Esophagus squamous epithelium (tissue), 4 donors: ENCODE measurements at regions not wholly inside any gene's neighbourhood (a gene's known extent, or its start where the extent isn't known, plus 50 kb on each side); places are given as distances from the start of the nearest gene placed in this dataset.

ENCODE experiments used
- POLR2A ChIP-seq, 4 donors: fragments of 450-650 bp; IDR thresholded peaks; one replicate each; pipeline ENCODE4 v1.6.1; 2017; ENCODE audit warnings: antibody characterized with exemption in 4 of 4, mild to moderate bottlenecking in 4 of 4, moderate library complexity in 3 of 4
- TF ChIP-seq, protein P1 (sequence below), 6 experiments: fragments of 450-650 bp in 4 of 6; fragments of 200-600 bp in 2 of 6; sonication (generic) in 2 of 6; IDR thresholded peaks; one replicate each; pipeline ENCODE4 v1.5.1; 2016 to 2019; ENCODE audit warnings: antibody characterized with exemption in 6 of 6, mild to moderate bottlenecking in 4 of 6, moderate library complexity in 4 of 6

DNA sequence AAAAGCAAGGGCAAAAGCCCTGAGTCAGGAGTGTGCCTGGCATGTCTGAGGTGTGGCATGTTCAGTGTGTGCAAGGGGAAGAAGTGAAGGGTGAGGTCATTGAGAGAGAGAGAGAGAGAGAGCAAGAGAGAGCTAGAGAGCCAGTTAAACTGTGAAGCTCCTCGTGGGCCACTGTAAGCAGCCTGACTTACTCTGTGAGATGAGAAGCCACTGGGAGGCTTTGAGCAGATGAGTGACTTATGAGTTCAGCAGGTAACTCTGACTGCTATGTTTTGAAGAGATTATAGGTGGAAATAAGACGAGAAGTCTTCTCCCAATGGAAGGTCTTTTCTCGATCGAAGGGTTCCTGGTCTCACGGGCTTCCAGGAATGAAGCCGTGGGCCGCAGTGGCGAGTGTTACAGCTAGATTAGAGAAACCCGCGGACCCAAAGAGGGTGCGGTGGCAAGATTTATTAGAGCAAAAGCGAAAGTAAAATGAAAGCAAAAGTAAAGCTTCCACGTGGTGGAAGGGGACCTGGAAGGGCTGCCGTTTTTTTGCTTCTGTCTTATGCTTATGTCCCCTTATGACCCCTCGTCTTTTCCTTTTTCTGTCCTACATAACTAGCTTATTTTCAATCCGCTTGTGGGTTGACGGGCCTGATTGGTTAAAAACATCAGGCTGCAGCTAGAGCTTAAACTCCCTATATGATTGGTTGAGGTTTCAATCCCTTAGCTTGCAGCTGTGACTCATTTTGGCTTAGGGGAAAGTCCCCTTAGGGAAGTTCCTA is 323.1 kb upstream of the FAM78B start:
- TF ChIP-seq, protein P1, sequence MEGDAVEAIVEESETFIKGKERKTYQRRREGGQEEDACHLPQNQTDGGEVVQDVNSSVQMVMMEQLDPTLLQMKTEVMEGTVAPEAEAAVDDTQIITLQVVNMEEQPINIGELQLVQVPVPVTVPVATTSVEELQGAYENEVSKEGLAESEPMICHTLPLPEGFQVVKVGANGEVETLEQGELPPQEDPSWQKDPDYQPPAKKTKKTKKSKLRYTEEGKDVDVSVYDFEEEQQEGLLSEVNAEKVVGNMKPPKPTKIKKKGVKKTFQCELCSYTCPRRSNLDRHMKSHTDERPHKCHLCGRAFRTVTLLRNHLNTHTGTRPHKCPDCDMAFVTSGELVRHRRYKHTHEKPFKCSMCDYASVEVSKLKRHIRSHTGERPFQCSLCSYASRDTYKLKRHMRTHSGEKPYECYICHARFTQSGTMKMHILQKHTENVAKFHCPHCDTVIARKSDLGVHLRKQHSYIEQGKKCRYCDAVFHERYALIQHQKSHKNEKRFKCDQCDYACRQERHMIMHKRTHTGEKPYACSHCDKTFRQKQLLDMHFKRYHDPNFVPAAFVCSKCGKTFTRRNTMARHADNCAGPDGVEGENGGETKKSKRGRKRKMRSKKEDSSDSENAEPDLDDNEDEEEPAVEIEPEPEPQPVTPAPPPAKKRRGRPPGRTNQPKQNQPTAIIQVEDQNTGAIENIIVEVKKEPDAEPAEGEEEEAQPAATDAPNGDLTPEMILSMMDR (IDR thresholded peaks at IDR 0.05) = no peak
- TF ChIP-seq POLR2A (IDR thresholded peaks at IDR 0.05) = no peak
